Thyroid gland (tissue), 4 donors: ENCODE measurements at regions not wholly inside any gene's neighbourhood (a gene's known extent, or its start where the extent isn't known, plus 50 kb on each side); places are given as distances from the start of the nearest gene placed in this dataset.

Experiments
- DNase-seq, 2 donors: peaks; one replicate each; pipeline ENCODE4 v3.0.0-alpha.2; 2019
- H3K27ac ChIP-seq, 3 donors: fragments of 200-600 bp; sonication (generic); 1 replicate in 2 of 3; 2 replicates in 1 of 3; pipeline ENCODE4 v1.5.1; 2016 to 2019; ENCODE audit warnings: mild to moderate bottlenecking in 1 of 3, moderate library complexity in 1 of 3
- H3K27me3 ChIP-seq: fragments of 200-600 bp; sonication (generic); one replicate; pipeline ENCODE4 v1.5.1; 2019
- H3K36me3 ChIP-seq, 2 donors: fragments of 200-600 bp; sonication (generic); one replicate each; pipeline ENCODE4 v1.5.1; 2016 to 2019
- H3K4me1 ChIP-seq, 2 donors: fragments of 200-600 bp; sonication (generic); one replicate each; pipeline ENCODE4 v1.5.1; 2017 to 2019
- H3K4me3 ChIP-seq, 3 donors: fragments of 200-600 bp; sonication (generic); replicated peaks in 1 of 3; 1 replicate in 2 of 3; 2 replicates in 1 of 3; pipeline ENCODE4 v1.5.1; 2016; ENCODE audit warnings: mild to moderate bottlenecking in 1 of 3
- H3K9me3 ChIP-seq: fragments of 200-600 bp; sonication (generic); one replicate; pipeline ENCODE4 v1.5.1; 2017
- CTCF ChIP-seq, 6 experiments: fragments of 200-600 bp in 3 of 6; fragments of 450-650 bp in 3 of 6; sonication (generic) in 3 of 6; IDR thresholded peaks; one replicate each; pipeline ENCODE4 v1.5.1; 2016 to 2019; ENCODE audit warnings: antibody characterized with exemption in 6 of 6, mild to moderate bottlenecking in 2 of 6, inconsistent platforms in 1 of 6, moderate library complexity in 1 of 6
- POLR2A ChIP-seq, 2 donors: fragments of 450-650 bp; IDR thresholded peaks; one replicate each; pipeline ENCODE4 v1.6.1; 2017; ENCODE audit warnings: antibody characterized with exemption in 2 of 2, mild to moderate bottlenecking in 2 of 2, moderate library complexity in 1 of 2
- WGBS, 2 donors: methylation state at CpG; one replicate each; pipeline ENCODE4 v1.1.5; 2017; 5-methylcytosine and 5-hydroxymethylcytosine counted together
- intact Hi-C: fragments of 100-400 bp; cut with DNase I; formaldehyde crosslinking; loops from one replicate; pipeline ENCODE4 v1.15.1; 2023

- Histone ChIP-seq H3K9me3 (no peaks in the 10 kb centered on the region), H3K27me3 (no peaks in the 10 kb centered on the region), H3K4me1 (peaks cover 28 to 43% of the 10 kb centered on the region in 2 donors), H3K4me3 (no peak overlapping the region), H3K36me3 (no peaks in the 10 kb centered on the region), H3K27ac (peak overlapping the region; percentile 83 to 94 (median 91))
- DNase-seq = peak in 1 of 2 donors; percentile 15
- WGBS, 2 donors = 95 to 100% methylated on average over 1 of the region's 1 CpG
- TF ChIP-seq CTCF (IDR thresholded peaks at IDR 0.05) = no peak
- TF ChIP-seq POLR2A (IDR thresholded peaks at IDR 0.05) = no peak
- intact Hi-C loops = no loop called here
These were observed 128.8 kb upstream of the STXBP5 start for GRCh38 chr6:147075381-147075780.

- H3K4me1 ChIP-seq = peaks cover 42 to 52% of the 10 kb centered on the region in 2 donors
- intact Hi-C loops = no loop called here
- H3K9me3 ChIP-seq = no peaks in the 10 kb centered on the region
- peak in 1 of 2 donors; percentile 83 for TF ChIP-seq POLR2A (IDR thresholded peaks at IDR 0.05)
- TF ChIP-seq CTCF (IDR thresholded peaks at IDR 0.05) = no peak
- peak overlapping the region; percentile 83 to 94 (median 91) for H3K27ac ChIP-seq
- DNase-seq = peak; percentile 96
- 33 to 38% methylated on average over 5 of the region's 5 CpGs for WGBS, 2 donors
- no peak overlapping the region for H3K4me3 ChIP-seq
- no peaks in the 10 kb centered on the region for H3K27me3 ChIP-seq
- H3K36me3 ChIP-seq = no peaks in the 10 kb centered on the region
These were observed 127.0 kb upstream of the STXBP5 start for GRCh38 chr6:147077251-147077650.

- whole genome bisulfite sequencing, 2 donors = 53% methylated on average over 2 of the region's 2 CpGs
- Histone ChIP-seq H3K9me3 (no peaks in the 10 kb centered on the region), H3K27ac (peak overlapping the region; percentile 83 to 94 (median 88)), H3K36me3 (no peaks in the 10 kb centered on the region), H3K4me3 (no peak overlapping the region), H3K4me1 (peaks cover 42 to 51% of the 10 kb centered on the region in 2 donors), H3K27me3 (no peaks in the 10 kb centered on the region)
- intact Hi-C loops = no loop called here
- peak; percentile 29 to 37 for DNase-seq
- TF ChIP-seq CTCF (IDR thresholded peaks at IDR 0.05) (no peak), POLR2A (IDR thresholded peaks at IDR 0.05) (no peak)
These were observed 126.1 kb upstream of the STXBP5 start for GRCh38 chr6:147078106-147078505.

- H3K9me3 ChIP-seq = no peaks in the 10 kb centered on the region
- TF ChIP-seq CTCF (IDR thresholded peaks at IDR 0.05) = no peak
- TF ChIP-seq POLR2A (IDR thresholded peaks at IDR 0.05) = no peak
- intact Hi-C loops = no loop called here
- peak overlapping the region; percentile 83 to 94 (median 88) for H3K27ac ChIP-seq
- H3K4me1 ChIP-seq = peaks cover 42 to 46% of the 10 kb centered on the region in 2 donors
- H3K4me3 ChIP-seq = no peak overlapping the region
- DNase-seq = no peak
- H3K27me3 ChIP-seq = no peaks in the 10 kb centered on the region
- no peaks in the 10 kb centered on the region for H3K36me3 ChIP-seq
- WGBS, 2 donors = 91 to 94% methylated on average over 2 of the region's 2 CpGs
These were observed 125.6 kb upstream of the STXBP5 start for GRCh38 chr6:147078602-147079001.

GRCh38 chr6:147080225-147080624 is 124.0 kb upstream of the STXBP5 start:
- no peak for TF ChIP-seq CTCF (IDR thresholded peaks at IDR 0.05)
- TF ChIP-seq POLR2A (IDR thresholded peaks at IDR 0.05) = no peak
- H3K9me3 ChIP-seq = no peaks in the 10 kb centered on the region
- peaks cover 41 to 46% of the 10 kb centered on the region in 2 donors for H3K4me1 ChIP-seq
- no peaks in the 10 kb centered on the region for H3K27me3 ChIP-seq
- peak overlapping the region in 1 of 3 donors; percentile 6 for H3K27ac ChIP-seq
- H3K36me3 ChIP-seq = no peaks in the 10 kb centered on the region
- WGBS, 2 donors = 76 to 87% methylated on average over 4 of the region's 4 CpGs
- intact Hi-C loops = no loop called here
- no peak for DNase-seq
- H3K4me3 ChIP-seq = no peak overlapping the region
